ENCODE measurements at regions not wholly inside any gene's neighbourhood (a gene's known extent, or its start where the extent isn't known, plus 50 kb on each side); places are given as distances from the start of the nearest gene placed in this dataset.

- H3K4me3 ChIP-seq (ENCODE audit: low read depth, low read length), result no peak overlapping the region
- TF ChIP-seq CTCF (IDR thresholded peaks at IDR 0.05; ENCODE audit: control insufficient read depth, extremely low read depth, insufficient read depth), result no peak
- no peak for DNase-seq (ENCODE audit: low read depth)
These were observed 383.8 kb upstream of the CITED2 start for GRCh38 chr6:139758209-139758611.

- H3K4me3 ChIP-seq (ENCODE audit: low read depth, low read length), result no peak overlapping the region
- no peak for DNase-seq (ENCODE audit: low read depth)
- TF ChIP-seq CTCF (IDR thresholded peaks at IDR 0.05; ENCODE audit: control insufficient read depth, extremely low read depth, insufficient read depth), result no peak
These were observed 383.3 kb upstream of the CITED2 start for GRCh38 chr6:139757784-139758183.

GRCh38 chr6:139756381-139756780 is 381.9 kb upstream of the CITED2 start:
- TF ChIP-seq CTCF (IDR thresholded peaks at IDR 0.05; ENCODE audit: control insufficient read depth, extremely low read depth, insufficient read depth), result no peak
- no peak overlapping the region for H3K4me3 ChIP-seq (ENCODE audit: low read depth, low read length)
- no peak for DNase-seq (ENCODE audit: low read depth)

GRCh38 chr6:139754898-139755775 is 380.7 kb upstream of the CITED2 start:
- no peak for DNase-seq (ENCODE audit: low read depth)
- H3K4me3 ChIP-seq (ENCODE audit: low read depth, low read length), result no peak overlapping the region
- TF ChIP-seq CTCF (IDR thresholded peaks at IDR 0.05; ENCODE audit: control insufficient read depth, extremely low read depth, insufficient read depth), result no peak

GRCh38 chr6:139753198-139753861 is 378.9 kb upstream of the CITED2 start:
- DNase-seq (ENCODE audit: low read depth), result no peak
- no peak for TF ChIP-seq CTCF (IDR thresholded peaks at IDR 0.05; ENCODE audit: control insufficient read depth, extremely low read depth, insufficient read depth)
- no peak overlapping the region for H3K4me3 ChIP-seq (ENCODE audit: low read depth, low read length)

GRCh38 chr6:139752086-139752485 is 377.6 kb upstream of the CITED2 start:
- H3K4me3 ChIP-seq (ENCODE audit: low read depth, low read length), result no peak overlapping the region
- DNase-seq (ENCODE audit: low read depth), result no peak
- no peak for TF ChIP-seq CTCF (IDR thresholded peaks at IDR 0.05; ENCODE audit: control insufficient read depth, extremely low read depth, insufficient read depth)
